ENCODE measurements at regions not wholly inside any gene's neighbourhood (a gene's known extent, or its start where the extent isn't known, plus 50 kb on each side); places are given as distances from the start of the nearest gene placed in this dataset.

DNA sequence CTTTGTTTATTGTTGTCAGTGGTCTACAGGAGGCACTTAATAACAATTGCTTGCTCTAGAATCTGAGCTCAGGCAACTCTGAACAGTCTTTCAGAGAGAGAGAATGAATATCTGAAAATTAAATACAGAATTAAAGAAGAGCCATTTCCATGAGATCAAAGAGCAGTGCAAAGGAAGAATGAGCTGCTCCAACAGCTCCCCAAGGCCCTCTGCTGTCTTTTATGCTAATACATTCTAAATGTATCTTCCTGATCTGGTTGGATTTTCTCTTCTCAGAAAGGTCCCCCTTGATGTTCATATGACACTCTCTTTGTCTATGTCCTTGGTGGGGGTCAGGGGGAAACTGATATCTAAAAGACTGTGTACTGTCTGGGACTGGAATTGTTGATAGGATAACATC, 1029.6 kb downstream of the PCDH9 start:
- TF ChIP-seq SP1 (IDR thresholded peaks at IDR 0.05): no peak
- TF ChIP-seq CTBP1 (IDR thresholded peaks at IDR 0.05; ENCODE audit: borderline replicate concordance): no peak
- TF ChIP-seq HDGF (IDR thresholded peaks at IDR 0.05; ENCODE audit: borderline replicate concordance): no peak
- TF ChIP-seq FOXA1 (IDR thresholded peaks at IDR 0.05): no peak
- TF ChIP-seq BHLHE40 (IDR thresholded peaks at IDR 0.05; ENCODE audit: borderline replicate concordance): no peak
- TF ChIP-seq ELF4 (IDR thresholded peaks at IDR 0.05): no peak

Measured in HEK293T (cell line).